ENCODE measurements at regions not wholly inside any gene's neighbourhood (a gene's known extent, or its start where the extent isn't known, plus 50 kb on each side); places are given as distances from the start of the nearest gene placed in this dataset.
"Not testable (repeated sequence)": the region's sequence is repeated elsewhere in the genome, so short reads cannot be mapped to it uniquely, and the experiment has no call there.

- no peak for DNase-seq (ENCODE audit: low read depth in 1 of 2, low spot score in 1 of 2)
- TF ChIP-seq POLR2AphosphoS5 (IDR thresholded peaks at IDR 0.05; ENCODE audit: low read depth) (no peak), CTCF (IDR thresholded peaks at IDR 0.05; ENCODE audit: insufficient read depth, low read length) (no peak), SPI1 (IDR thresholded peaks at IDR 0.05; ENCODE audit: borderline replicate concordance, low read depth) (no peak), GABPA (IDR thresholded peaks at IDR 0.05; ENCODE audit: low read depth) (no peak)
- TF ChIP-seq, protein P1, sequence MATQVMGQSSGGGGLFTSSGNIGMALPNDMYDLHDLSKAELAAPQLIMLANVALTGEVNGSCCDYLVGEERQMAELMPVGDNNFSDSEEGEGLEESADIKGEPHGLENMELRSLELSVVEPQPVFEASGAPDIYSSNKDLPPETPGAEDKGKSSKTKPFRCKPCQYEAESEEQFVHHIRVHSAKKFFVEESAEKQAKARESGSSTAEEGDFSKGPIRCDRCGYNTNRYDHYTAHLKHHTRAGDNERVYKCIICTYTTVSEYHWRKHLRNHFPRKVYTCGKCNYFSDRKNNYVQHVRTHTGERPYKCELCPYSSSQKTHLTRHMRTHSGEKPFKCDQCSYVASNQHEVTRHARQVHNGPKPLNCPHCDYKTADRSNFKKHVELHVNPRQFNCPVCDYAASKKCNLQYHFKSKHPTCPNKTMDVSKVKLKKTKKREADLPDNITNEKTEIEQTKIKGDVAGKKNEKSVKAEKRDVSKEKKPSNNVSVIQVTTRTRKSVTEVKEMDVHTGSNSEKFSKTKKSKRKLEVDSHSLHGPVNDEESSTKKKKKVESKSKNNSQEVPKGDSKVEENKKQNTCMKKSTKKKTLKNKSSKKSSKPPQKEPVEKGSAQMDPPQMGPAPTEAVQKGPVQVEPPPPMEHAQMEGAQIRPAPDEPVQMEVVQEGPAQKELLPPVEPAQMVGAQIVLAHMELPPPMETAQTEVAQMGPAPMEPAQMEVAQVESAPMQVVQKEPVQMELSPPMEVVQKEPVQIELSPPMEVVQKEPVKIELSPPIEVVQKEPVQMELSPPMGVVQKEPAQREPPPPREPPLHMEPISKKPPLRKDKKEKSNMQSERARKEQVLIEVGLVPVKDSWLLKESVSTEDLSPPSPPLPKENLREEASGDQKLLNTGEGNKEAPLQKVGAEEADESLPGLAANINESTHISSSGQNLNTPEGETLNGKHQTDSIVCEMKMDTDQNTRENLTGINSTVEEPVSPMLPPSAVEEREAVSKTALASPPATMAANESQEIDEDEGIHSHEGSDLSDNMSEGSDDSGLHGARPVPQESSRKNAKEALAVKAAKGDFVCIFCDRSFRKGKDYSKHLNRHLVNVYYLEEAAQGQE (IDR thresholded peaks at IDR 0.05; ENCODE audit: insufficient replicate concordance, low read depth): no peak
- Histone ChIP-seq H3K27me3 (ENCODE audit: insufficient read depth, poor library complexity, severe bottlenecking) (no peaks in the 10 kb centered on the region), H3K27ac (replicated peaks) (no peak overlapping the region), H3K4me3 (replicated peaks; ENCODE audit: insufficient read depth, low read length) (no peak overlapping the region)
Measured at GRCh38 chr20:19921284-19921793, 95.8 kb upstream of the NAA20 start.

DNA sequence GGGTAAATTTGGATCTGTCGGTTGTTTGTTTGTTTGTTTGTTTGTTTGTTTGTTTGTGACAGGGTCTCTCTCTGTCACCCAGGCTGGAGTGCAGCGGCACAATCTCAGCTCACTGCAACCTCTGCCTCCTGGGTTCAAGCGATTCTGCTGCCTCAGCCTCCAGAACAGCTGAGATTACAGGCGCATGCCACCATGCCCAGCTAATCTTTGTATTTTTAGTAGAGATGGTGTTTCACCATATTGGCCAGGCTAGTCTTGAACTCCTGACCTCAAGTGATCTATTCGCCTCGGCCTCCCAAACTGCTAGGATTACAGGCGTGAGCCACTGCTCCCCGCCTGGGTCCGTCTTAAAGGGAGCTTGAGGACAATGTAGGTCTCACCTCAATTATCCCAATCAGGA, 95.3 kb upstream of the NAA20 start:
- H3K27me3 ChIP-seq (ENCODE audit: insufficient read depth, poor library complexity, severe bottlenecking); DNase-seq (ENCODE audit: low read depth in 1 of 2, low spot score in 1 of 2); H3K27ac ChIP-seq (replicated peaks); H3K4me3 ChIP-seq (replicated peaks; ENCODE audit: insufficient read depth, low read length): not testable (repeated sequence)

- no peak overlapping the region for H3K27ac ChIP-seq (replicated peaks)
- H3K27me3 ChIP-seq (ENCODE audit: insufficient read depth, poor library complexity, severe bottlenecking): no peaks in the 10 kb centered on the region
- H3K4me3 ChIP-seq (replicated peaks; ENCODE audit: insufficient read depth, low read length): no peak overlapping the region
- no peak for TF ChIP-seq SPI1 (IDR thresholded peaks at IDR 0.05; ENCODE audit: borderline replicate concordance, low read depth)
- TF ChIP-seq, protein P1 (IDR thresholded peaks at IDR 0.05; ENCODE audit: insufficient replicate concordance, low read depth): no peak
- TF ChIP-seq CTCF (IDR thresholded peaks at IDR 0.05; ENCODE audit: insufficient read depth, low read length): no peak
- TF ChIP-seq POLR2AphosphoS5 (IDR thresholded peaks at IDR 0.05; ENCODE audit: low read depth): no peak
- TF ChIP-seq GABPA (IDR thresholded peaks at IDR 0.05; ENCODE audit: low read depth): no peak
- no peak for DNase-seq (ENCODE audit: low read depth in 1 of 2, low spot score in 1 of 2)
Measured at GRCh38 chr20:19922716-19923115, 94.4 kb upstream of the NAA20 start.

DNA sequence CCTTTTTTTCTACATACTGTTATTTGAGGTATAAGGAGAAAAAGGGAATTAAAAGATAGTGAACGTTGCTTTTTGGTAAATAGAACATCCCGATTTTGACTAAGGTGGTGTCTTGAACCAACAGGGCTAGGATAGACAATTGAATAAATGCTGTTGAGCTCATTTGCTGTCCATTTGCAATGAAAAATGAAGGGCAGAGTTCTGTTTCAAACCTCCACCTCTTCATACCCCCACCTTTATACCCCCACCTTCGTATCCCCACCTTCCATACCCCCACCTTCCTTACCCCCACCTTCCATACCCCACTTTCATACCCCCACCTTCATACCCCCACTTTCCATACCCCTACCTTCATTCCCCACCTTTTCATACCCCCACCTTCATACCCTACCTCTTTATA, 93.4 kb upstream of the NAA20 start:
- TF ChIP-seq CTCF (IDR thresholded peaks at IDR 0.05; ENCODE audit: insufficient read depth, low read length): no peak
- no peak for TF ChIP-seq GABPA (IDR thresholded peaks at IDR 0.05; ENCODE audit: low read depth)
- TF ChIP-seq SPI1 (IDR thresholded peaks at IDR 0.05; ENCODE audit: borderline replicate concordance, low read depth): no peak
- Histone ChIP-seq H3K27me3 (ENCODE audit: insufficient read depth, poor library complexity, severe bottlenecking) (no peaks in the 10 kb centered on the region), H3K4me3 (replicated peaks; ENCODE audit: insufficient read depth, low read length) (no peak overlapping the region), H3K27ac (replicated peaks) (no peak overlapping the region)
- DNase-seq (ENCODE audit: low read depth in 1 of 2, low spot score in 1 of 2): no peak
